ENCODE measurements at regions not wholly inside any gene's neighbourhood (a gene's known extent, or its start where the extent isn't known, plus 50 kb on each side); places are given as distances from the start of the nearest gene placed in this dataset.

GRCh38 chr6:22512686-22513427 is 56.5 kb upstream of the HDGFL1 start:
- ChIA-PET POLR2A (no interaction called here), CTCF (interaction anchor here (0.9 to 1.0 kb wide), 3 partner anchors 9 to 42 kb away, joined by 3 read pairs; no protein-coding TSS in a partner anchor)
- no peak for TF ChIP-seq CTCF (IDR thresholded peaks at IDR 0.05; ENCODE audit: control extremely low read depth, extremely low read depth, low read depth, missing control alignments)
- no peak for DNase-seq (ENCODE audit: extremely low spot score)

GRCh38 chr6:22513667-22514066 is 55.7 kb upstream of the HDGFL1 start:
- DNase-seq (ENCODE audit: extremely low spot score), result no peak
- POLR2A ChIA-PET, result no interaction called here
- CTCF ChIA-PET, result interaction anchor here (1.7 kb wide), 1 partner anchor 15 kb away, joined by 5 read pairs; no protein-coding TSS in a partner anchor
- no peak for TF ChIP-seq CTCF (IDR thresholded peaks at IDR 0.05; ENCODE audit: control extremely low read depth, extremely low read depth, low read depth, missing control alignments)

GRCh38 chr6:22519237-22519636 is 50.1 kb upstream of the HDGFL1 start:
- POLR2A ChIA-PET, result no interaction called here

More at GRCh38 chr6:22519237-22519636, 50.1 kb upstream of the HDGFL1 start:
- TF ChIP-seq CTCF (IDR thresholded peaks at IDR 0.05; ENCODE audit: control extremely low read depth, extremely low read depth, low read depth, missing control alignments), result no peak
- DNase-seq (ENCODE audit: extremely low spot score), result no peak
- CTCF ChIA-PET, result interaction anchor here (1.4 to 4.9 kb wide), 4 partner anchors 10 to 27 kb away, joined by 3 to 19 read pairs (median 5); no protein-coding TSS in a partner anchor
